Hepatocyte (in vitro differentiated cells): ENCODE measurements at regions not wholly inside any gene's neighbourhood (a gene's known extent, or its start where the extent isn't known, plus 50 kb on each side); places are given as distances from the start of the nearest gene placed in this dataset.

Experiments
- EZH2 ChIP-seq: fragments of 200-600 bp; sonication (generic); IDR thresholded peaks from 2 replicates; pipeline ENCODE4 v1.6.1; 2016; ENCODE audit warnings: antibody characterized with exemption, mild to moderate bottlenecking, borderline replicate concordance
- EZH2phosphoT487 ChIP-seq: fragments of 200-600 bp; sonication (generic); IDR thresholded peaks from one replicate; pipeline ENCODE4 v1.6.1; 2018; ENCODE audit warnings: antibody characterized with exemption, mild to moderate bottlenecking, low read depth, moderate library complexity; ENCODE audit not compliant: unreplicated experiment, severe bottlenecking
- TF ChIP-seq, protein P1 (sequence below): fragments of 200-600 bp; sonication (generic); IDR thresholded peaks from 2 replicates; pipeline ENCODE4 v1.5.1; 2016; ENCODE audit warnings: antibody characterized with exemption, mild to moderate bottlenecking; ENCODE audit not compliant: poor library complexity

- TF ChIP-seq, protein P1, sequence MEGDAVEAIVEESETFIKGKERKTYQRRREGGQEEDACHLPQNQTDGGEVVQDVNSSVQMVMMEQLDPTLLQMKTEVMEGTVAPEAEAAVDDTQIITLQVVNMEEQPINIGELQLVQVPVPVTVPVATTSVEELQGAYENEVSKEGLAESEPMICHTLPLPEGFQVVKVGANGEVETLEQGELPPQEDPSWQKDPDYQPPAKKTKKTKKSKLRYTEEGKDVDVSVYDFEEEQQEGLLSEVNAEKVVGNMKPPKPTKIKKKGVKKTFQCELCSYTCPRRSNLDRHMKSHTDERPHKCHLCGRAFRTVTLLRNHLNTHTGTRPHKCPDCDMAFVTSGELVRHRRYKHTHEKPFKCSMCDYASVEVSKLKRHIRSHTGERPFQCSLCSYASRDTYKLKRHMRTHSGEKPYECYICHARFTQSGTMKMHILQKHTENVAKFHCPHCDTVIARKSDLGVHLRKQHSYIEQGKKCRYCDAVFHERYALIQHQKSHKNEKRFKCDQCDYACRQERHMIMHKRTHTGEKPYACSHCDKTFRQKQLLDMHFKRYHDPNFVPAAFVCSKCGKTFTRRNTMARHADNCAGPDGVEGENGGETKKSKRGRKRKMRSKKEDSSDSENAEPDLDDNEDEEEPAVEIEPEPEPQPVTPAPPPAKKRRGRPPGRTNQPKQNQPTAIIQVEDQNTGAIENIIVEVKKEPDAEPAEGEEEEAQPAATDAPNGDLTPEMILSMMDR = no peak
- TF ChIP-seq EZH2 (no peak), EZH2phosphoT487 (no peak)
Measured at GRCh38 chr3:78139166-78139565, 1099.3 kb downstream of the ROBO2 start.
